ENCODE measurements at regions not wholly inside any gene's neighbourhood (a gene's known extent, or its start where the extent isn't known, plus 50 kb on each side); places are given as distances from the start of the nearest gene placed in this dataset.

- Histone ChIP-seq H3K27me3 (ENCODE audit: control insufficient read depth, insufficient read depth, low read length) (no peaks in the 10 kb centered on the region), H3K27ac (ENCODE audit: insufficient read depth, low read length, poor library complexity, severe bottlenecking) (no peak overlapping the region), H3K4me3 (ENCODE audit: low read depth, low read length) (no peak overlapping the region), H3K9me3 (ENCODE audit: control insufficient read depth in 2 of 2, low read length in 2 of 2) (peaks cover 0 to 2% of the 10 kb centered on the region in 2 experiments), H3K36me3 (ENCODE audit: control insufficient read depth, insufficient read depth, low read length) (no peaks in the 10 kb centered on the region), H3K4me1 (ENCODE audit: control insufficient read depth, insufficient read depth, low read length, poor library complexity, severe bottlenecking) (no peaks in the 10 kb centered on the region)
- no peak for ATAC-seq (ENCODE audit: low read depth in 2 of 2)
- no peak overlapping the region for H3K4me3 Mint-ChIP-seq
- peaks cover 3% of the 10 kb centered on the region for H3K27me3 Mint-ChIP-seq
- H3K36me3 Mint-ChIP-seq, result no peaks in the 10 kb centered on the region
- no peaks in the 10 kb centered on the region for H3K9me3 Mint-ChIP-seq
- no peaks in the 10 kb centered on the region for H3K4me1 Mint-ChIP-seq
- DNase-seq, result no peak
- H3K27ac Mint-ChIP-seq, result no peak overlapping the region
Measured at GRCh38 chrY:13168257-13168656, 263.6 kb downstream of the DDX3Y start.

Data from CD4-positive, CD25-positive, alpha-beta regulatory T cell (primary cell).